ENCODE measurements at regions not wholly inside any gene's neighbourhood (a gene's known extent, or its start where the extent isn't known, plus 50 kb on each side); places are given as distances from the start of the nearest gene placed in this dataset.

- DNase-seq, result no peak
Measured at GRCh38 chr6:102309700-102310099, 916.2 kb downstream of the GRIK2 start.

- DNase-seq, result no peak
Measured at GRCh38 chr6:102300350-102300749, 906.8 kb downstream of the GRIK2 start.

GRCh38 chr6:102298051-102298450, 904.5 kb downstream of the GRIK2 start:
- DNase-seq, result no peak

Measured in right forelimb (tissue), 1 donor.